DOHH2 (cell line): ENCODE measurements at regions not wholly inside any gene's neighbourhood (a gene's known extent, or its start where the extent isn't known, plus 50 kb on each side); places are given as distances from the start of the nearest gene placed in this dataset.

Source experiments
- H3F3A ChIP-seq: fragments of 200-600 bp; sonication (generic), shearing (Covaris generic); 2 replicates; pipeline ENCODE4 v1.6.0; 2016; ENCODE audit warnings: antibody characterized with exemption, mild to moderate bottlenecking; ENCODE audit not compliant: control insufficient read depth, insufficient read depth
- H3K27ac ChIP-seq: fragments of 200-600 bp; sonication (generic); 2 replicates; pipeline ENCODE4 v1.5.1; 2014; ENCODE audit warnings: low read depth, mild to moderate bottlenecking, low read length, moderate library complexity
- H3K27me3 ChIP-seq: fragments of 200-600 bp; sonication (generic); 2 replicates; pipeline ENCODE4 v1.6.1; 2014; ENCODE audit warnings: mild to moderate bottlenecking, low read length, mixed read lengths; ENCODE audit not compliant: control insufficient read depth
- H3K36me3 ChIP-seq: fragments of 200-600 bp; sonication (generic); 2 replicates; pipeline ENCODE4 v1.6.1; 2014; ENCODE audit warnings: mild to moderate bottlenecking, low read length, moderate library complexity, mixed read lengths; ENCODE audit not compliant: control insufficient read depth
- H3K4me1 ChIP-seq: fragments of 200-600 bp; sonication (generic); 2 replicates; pipeline ENCODE4 v1.6.1; 2014; ENCODE audit warnings: mild to moderate bottlenecking, low read length, mixed read lengths; ENCODE audit not compliant: control insufficient read depth
- H3K4me2 ChIP-seq: fragments of 200-600 bp; sonication (generic); 2 replicates; pipeline ENCODE4 v1.6.0; 2014; ENCODE audit warnings: mild to moderate bottlenecking, low read length, moderate library complexity
- H3K4me3 ChIP-seq: fragments of 200-600 bp; sonication (generic); 2 replicates; pipeline ENCODE4 v1.5.1; 2014; ENCODE audit warnings: mild to moderate bottlenecking, low read length, mixed read lengths
- H3K79me2 ChIP-seq: fragments of 200-600 bp; sonication (generic); 2 replicates; pipeline ENCODE4 v1.6.1; 2014; ENCODE audit warnings: mild to moderate bottlenecking, low read length, mixed read lengths; ENCODE audit not compliant: control insufficient read depth
- H3K9me2 ChIP-seq: fragments of 200-600 bp; sonication (generic); replicated peaks from 2 replicates; pipeline ENCODE4 v1.6.1; 2014; ENCODE audit warnings: mild to moderate bottlenecking, low read length, mixed read lengths; ENCODE audit not compliant: control insufficient read depth
- H3K9me3 ChIP-seq: fragments of 200-600 bp; sonication (generic); 2 replicates; pipeline ENCODE4 v1.6.1; 2014; ENCODE audit warnings: antibody characterized with exemption, low read length, mixed read lengths; ENCODE audit not compliant: control insufficient read depth, insufficient read depth
- H4K20me1 ChIP-seq: fragments of 200-600 bp; sonication (generic); 2 replicates; pipeline ENCODE4 v1.6.0; 2014; ENCODE audit warnings: low read depth, mild to moderate bottlenecking, antibody characterized with exemption, low read length, moderate library complexity; ENCODE audit not compliant: control insufficient read depth, insufficient read depth
- CTCF ChIP-seq: fragments of 200-600 bp; sonication (generic); IDR thresholded peaks from one replicate; pipeline ENCODE4 v1.5.1; 2014; ENCODE audit warnings: antibody characterized with exemption, mild to moderate bottlenecking, low read depth, low read length; ENCODE audit not compliant: poor library complexity, severe bottlenecking
- EZH2phosphoT487 ChIP-seq: fragments of 200-600 bp; sonication (generic); IDR thresholded peaks from 2 replicates; pipeline ENCODE4 v1.6.1; 2017; ENCODE audit warnings: borderline replicate concordance, mild to moderate bottlenecking, antibody characterized with exemption, low read length, moderate library complexity, mixed read lengths

GRCh38 chr2:226114436-226114835 is 685.2 kb downstream of the IRS1 start:
- Histone ChIP-seq H3K4me2 (no peak overlapping the region), H3K4me1 (no peaks in the 10 kb centered on the region), H3K79me2 (no peaks in the 10 kb centered on the region), H3K27ac (no peak overlapping the region), H3K9me3 (no peaks in the 10 kb centered on the region), H3F3A (no peaks in the 10 kb centered on the region), H3K27me3 (no peaks in the 10 kb centered on the region), H3K36me3 (no peaks in the 10 kb centered on the region), H4K20me1 (no peaks in the 10 kb centered on the region), H3K9me2 (no peaks in the 10 kb centered on the region), H3K4me3 (no peak overlapping the region)
- no peak for TF ChIP-seq EZH2phosphoT487
- TF ChIP-seq CTCF = no peak

GRCh38 chr2:226098861-226099745 is 699.6 kb downstream of the NYAP2 start:
- Histone ChIP-seq H4K20me1 (no peaks in the 10 kb centered on the region), H3K4me1 (peaks cover 35% of the 10 kb centered on the region), H3K27me3 (no peaks in the 10 kb centered on the region), H3K4me2 (no peak overlapping the region), H3K79me2 (no peaks in the 10 kb centered on the region), H3F3A (no peaks in the 10 kb centered on the region), H3K9me3 (peaks cover 22% of the 10 kb centered on the region; the same call in 1 of the 2 replicates), H3K9me2 (no peaks in the 10 kb centered on the region), H3K36me3 (peaks cover 15% of the 10 kb centered on the region), H3K27ac (no peak overlapping the region), H3K4me3 (no peak overlapping the region)
- TF ChIP-seq EZH2phosphoT487 (no peak), CTCF (no peak)

DNA sequence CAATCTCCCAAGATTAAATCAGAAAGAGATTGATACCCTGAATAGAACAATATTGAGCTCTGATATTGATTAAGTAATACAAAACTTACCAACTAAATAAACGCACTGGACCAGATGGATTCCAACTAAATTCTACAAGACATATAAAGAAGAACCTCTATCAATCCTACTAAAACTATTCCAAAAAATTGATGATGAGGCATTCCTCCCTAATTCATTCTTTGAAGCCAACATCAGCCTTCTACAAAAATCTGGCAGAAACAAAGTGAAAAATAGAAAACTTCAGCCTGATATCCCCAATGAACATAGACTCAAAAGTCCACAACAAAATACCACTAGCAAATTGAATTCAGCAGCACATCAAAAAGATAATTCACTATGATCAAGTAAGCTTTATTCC is 695.5 kb downstream of the NYAP2 start:
- no peak overlapping the region for H3K27ac ChIP-seq
- H3K4me2 ChIP-seq = no peak overlapping the region
- peaks cover 9% of the 10 kb centered on the region for H3K4me1 ChIP-seq
- H3K9me3 ChIP-seq = peaks cover 14% of the 10 kb centered on the region; the same call in 1 of the 2 replicates
- no peaks in the 10 kb centered on the region for H3K9me2 ChIP-seq
- H3K79me2 ChIP-seq = no peaks in the 10 kb centered on the region
- H4K20me1 ChIP-seq = no peaks in the 10 kb centered on the region
- no peaks in the 10 kb centered on the region for H3K27me3 ChIP-seq
- TF ChIP-seq CTCF (no peak), EZH2phosphoT487 (no peak)
- no peak overlapping the region for H3K4me3 ChIP-seq
- no peaks in the 10 kb centered on the region for H3F3A ChIP-seq
- peaks cover 7% of the 10 kb centered on the region for H3K36me3 ChIP-seq
